Testis (tissue), 2 donors: ENCODE measurements at regions not wholly inside any gene's neighbourhood (a gene's known extent, or its start where the extent isn't known, plus 50 kb on each side); places are given as distances from the start of the nearest gene placed in this dataset.

Experiments
- POLR2A ChIP-seq: fragments of 450-650 bp; IDR thresholded peaks from one replicate; pipeline ENCODE4 v1.6.1; 2017; ENCODE audit warnings: antibody characterized with exemption, mild to moderate bottlenecking, moderate library complexity
- TF ChIP-seq, protein P1 (sequence below), 3 experiments: fragments of 450-650 bp in 2 of 3; fragments of 200-600 bp in 1 of 3; sonication (generic) in 1 of 3; IDR thresholded peaks; one replicate each; pipeline ENCODE4 v1.5.1; 2016 to 2019; ENCODE audit warnings: antibody characterized with exemption in 3 of 3, mild to moderate bottlenecking in 2 of 3, moderate library complexity in 1 of 3

- TF ChIP-seq, protein P1, sequence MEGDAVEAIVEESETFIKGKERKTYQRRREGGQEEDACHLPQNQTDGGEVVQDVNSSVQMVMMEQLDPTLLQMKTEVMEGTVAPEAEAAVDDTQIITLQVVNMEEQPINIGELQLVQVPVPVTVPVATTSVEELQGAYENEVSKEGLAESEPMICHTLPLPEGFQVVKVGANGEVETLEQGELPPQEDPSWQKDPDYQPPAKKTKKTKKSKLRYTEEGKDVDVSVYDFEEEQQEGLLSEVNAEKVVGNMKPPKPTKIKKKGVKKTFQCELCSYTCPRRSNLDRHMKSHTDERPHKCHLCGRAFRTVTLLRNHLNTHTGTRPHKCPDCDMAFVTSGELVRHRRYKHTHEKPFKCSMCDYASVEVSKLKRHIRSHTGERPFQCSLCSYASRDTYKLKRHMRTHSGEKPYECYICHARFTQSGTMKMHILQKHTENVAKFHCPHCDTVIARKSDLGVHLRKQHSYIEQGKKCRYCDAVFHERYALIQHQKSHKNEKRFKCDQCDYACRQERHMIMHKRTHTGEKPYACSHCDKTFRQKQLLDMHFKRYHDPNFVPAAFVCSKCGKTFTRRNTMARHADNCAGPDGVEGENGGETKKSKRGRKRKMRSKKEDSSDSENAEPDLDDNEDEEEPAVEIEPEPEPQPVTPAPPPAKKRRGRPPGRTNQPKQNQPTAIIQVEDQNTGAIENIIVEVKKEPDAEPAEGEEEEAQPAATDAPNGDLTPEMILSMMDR (IDR thresholded peaks at IDR 0.05): no peak
- no peak for TF ChIP-seq POLR2A
These were observed 160.0 kb downstream of the LRRC30 start for GRCh38 chr18:7390731-7391492.
